H1 (cell line): ENCODE measurements at regions not wholly inside any gene's neighbourhood (a gene's known extent, or its start where the extent isn't known, plus 50 kb on each side); places are given as distances from the start of the nearest gene placed in this dataset.
A peak's percentile ranks its signal among the peaks of the same experiment; 100 is the strongest.

Experiments used
- CTCF ChIA-PET: fragments of 300-600 bp; sonication (Branson Sonifier 250); formaldehyde crosslinking; loops from one replicate; lab custom pipeline; 2021; ENCODE audit not compliant: partially characterized antibody; lab: Charles Lee
- POLR2A ChIA-PET: fragments of 300-600 bp; sonication (Branson Sonifier 250); formaldehyde crosslinking; loops from one replicate; lab custom pipeline; 2021; ENCODE audit warnings: inconsistent platforms; ENCODE audit not compliant: partially characterized antibody; lab: Charles Lee
- DNase-seq, 2 experiments: peaks; one replicate each; pipeline versions ENCODE4 v3.0.0 to v3.0.0-alpha.2; 2010 to 2022; ENCODE audit warnings: low spot score in 2 of 2, low read depth in 1 of 2, mixed read lengths in 1 of 2
- FAIRE-seq: peaks from 2 replicates; lab custom pipeline; 2011; peaks lifted over from hg19 to GRCh38; lab: Jason Lieb, UNC
- H2AFZ ChIP-seq: 2 replicates; pipeline ENCODE4 v1.8.1; 2012; ENCODE audit warnings: low read length, inconsistent platforms
- H2AK5ac ChIP-seq: 2 replicates; pipeline ENCODE4 v1.6.1; 2013; ENCODE audit warnings: low read depth, low read length
- H2BK120ac ChIP-seq: replicated peaks from 2 replicates; pipeline ENCODE3; 2013; ENCODE audit warnings: low read depth, low read length, inconsistent platforms
- H2BK12ac ChIP-seq: 2 replicates; pipeline ENCODE4 v1.6.1; 2013; ENCODE audit warnings: low read depth, low read length
- H2BK15ac ChIP-seq: 2 replicates; pipeline ENCODE4 v1.6.1; 2013; ENCODE audit warnings: low read length
- H2BK20ac ChIP-seq: 2 replicates; pipeline ENCODE4 v1.6.1; 2013; ENCODE audit warnings: low read length
- H2BK5ac ChIP-seq: 2 replicates; pipeline ENCODE4 v1.6.1; 2013; ENCODE audit warnings: low read depth, low read length
- H3K14ac ChIP-seq: 2 replicates; pipeline ENCODE4 v1.6.1; 2013; ENCODE audit warnings: inconsistent platforms; ENCODE audit not compliant: insufficient read length
- H3K18ac ChIP-seq: 2 replicates; pipeline ENCODE4 v1.6.1; 2013; ENCODE audit warnings: low read length; ENCODE audit errors: extremely low read depth
- H3K23ac ChIP-seq: 2 replicates; pipeline ENCODE4 v1.6.1; 2013; ENCODE audit warnings: inconsistent platforms; ENCODE audit not compliant: insufficient read length
- H3K23me2 ChIP-seq: 2 replicates; pipeline ENCODE4 v1.6.1; 2013; ENCODE audit warnings: low read depth, low read length
- H3K27ac ChIP-seq: 2 replicates; pipeline ENCODE4 v1.6.1; 2011; ENCODE audit warnings: low read depth, low read length, inconsistent platforms
- H3K27me3 ChIP-seq, 4 experiments: replicated peaks in 1 of 4; 1 replicate in 1 of 4; 2 replicates in 3 of 4; pipeline versions ENCODE4 v1.6.1 to v1.8.1; 2011 to 2013; ENCODE audit warnings: low read length in 3 of 4, mild to moderate bottlenecking in 3 of 4, inconsistent platforms in 2 of 4, mixed read lengths in 2 of 4, moderate library complexity in 1 of 4; ENCODE audit not compliant: control insufficient read depth in 3 of 4, insufficient read depth in 3 of 4; ENCODE audit errors: extremely low read depth in 1 of 4
- H3K36me3 ChIP-seq, 4 experiments: 2 replicates each; pipeline versions ENCODE4 v1.6.1 to v1.8.1; 2011 to 2013; ENCODE audit warnings: mild to moderate bottlenecking in 4 of 4, low read length in 3 of 4, moderate library complexity in 2 of 4, control low read depth in 1 of 4, inconsistent platforms in 1 of 4; ENCODE audit not compliant: insufficient read depth in 4 of 4, control insufficient read depth in 2 of 4
- H3K4ac ChIP-seq: replicated peaks from 2 replicates; pipeline ENCODE3; 2013; ENCODE audit warnings: low read length, low read depth, mixed read lengths, inconsistent platforms; ENCODE audit not compliant: insufficient read length
- H3K4me1 ChIP-seq, 4 experiments: replicated peaks in 1 of 4; 1 replicate in 1 of 4; 2 replicates in 3 of 4; pipeline versions ENCODE4 v1.6.1 to v1.8.1; 2011 to 2013; ENCODE audit warnings: low read length in 3 of 4, inconsistent platforms in 2 of 4, mixed read lengths in 1 of 4; ENCODE audit not compliant: insufficient read depth in 4 of 4, control insufficient read depth in 3 of 4
- H3K4me2 ChIP-seq, 2 experiments: 2 replicates each; pipeline versions ENCODE4 v1.6.1 to v1.8.1; 2011 to 2013; ENCODE audit warnings: low read depth in 2 of 2, low read length in 2 of 2, control low read depth in 1 of 2, inconsistent platforms in 1 of 2, mild to moderate bottlenecking in 1 of 2; ENCODE audit not compliant: insufficient read depth in 1 of 2
- H3K4me3 ChIP-seq, 4 experiments: fragments of 200-600, 300-600 bp in 1 of 4; sonication (generic), shearing (Covaris generic), sonication (Bioruptor Twin) in 1 of 4; 2 replicates each; pipeline versions ENCODE4 v1.5.1 to v1.8.1; 2011 to 2016; ENCODE audit warnings: low read length in 4 of 4, low read depth in 3 of 4, control low read depth in 2 of 4, inconsistent platforms in 2 of 4, mild to moderate bottlenecking in 2 of 4, mixed read lengths in 1 of 4, moderate library complexity in 1 of 4; ENCODE audit not compliant: insufficient read depth in 2 of 4; ENCODE audit errors: extremely low read depth in 1 of 4
- H3K56ac ChIP-seq: replicated peaks from 2 replicates; pipeline ENCODE3; 2013; ENCODE audit warnings: low read depth, mild to moderate bottlenecking, mixed read lengths, low read length, inconsistent platforms; ENCODE audit not compliant: insufficient read length
- H3K79me1 ChIP-seq: 2 replicates; pipeline ENCODE4 v1.6.1; 2013; ENCODE audit warnings: low read depth, low read length, control low read depth
- H3K79me2 ChIP-seq, 2 experiments: 2 replicates each; pipeline versions ENCODE4 v1.6.1 to v1.8.1; 2012 to 2013; ENCODE audit warnings: low read length in 2 of 2, mild to moderate bottlenecking in 2 of 2, inconsistent platforms in 1 of 2; ENCODE audit not compliant: insufficient read depth in 2 of 2, control insufficient read depth in 1 of 2
- H3K9ac ChIP-seq, 4 experiments: replicated peaks in 1 of 4; 1 replicate in 1 of 4; 2 replicates in 3 of 4; pipeline versions ENCODE4 v1.6.1 to v1.8.1; 2011 to 2013; ENCODE audit warnings: low read depth in 3 of 4, low read length in 3 of 4, control low read depth in 2 of 4, mild to moderate bottlenecking in 2 of 4, moderate library complexity in 2 of 4, inconsistent platforms in 1 of 4; ENCODE audit errors: extremely low read depth in 1 of 4
- H3K9me3 ChIP-seq, 2 experiments: 2 replicates each; pipeline versions ENCODE4 v1.6.1 to v1.8.1; 2012 to 2013; ENCODE audit warnings: mild to moderate bottlenecking in 2 of 2, moderate library complexity in 2 of 2, control low read depth in 1 of 2, inconsistent platforms in 1 of 2, low read depth in 1 of 2, low read length in 1 of 2, mixed read lengths in 1 of 2; ENCODE audit not compliant: insufficient read depth in 2 of 2
- H4K20me1 ChIP-seq, 2 experiments: replicated peaks in 1 of 2; 2 replicates each; pipeline versions ENCODE3 to v1.8.1; 2011 to 2013; ENCODE audit warnings: inconsistent platforms in 2 of 2, low read length in 2 of 2, mild to moderate bottlenecking in 1 of 2; ENCODE audit not compliant: insufficient read depth in 2 of 2, control insufficient read depth in 1 of 2
- H4K5ac ChIP-seq: 2 replicates; pipeline ENCODE4 v1.6.1; 2013; ENCODE audit warnings: low read length, low read depth, mixed read lengths, inconsistent platforms; ENCODE audit not compliant: insufficient read length
- H4K8ac ChIP-seq: 2 replicates; pipeline ENCODE4 v1.8.0; 2013; ENCODE audit warnings: mild to moderate bottlenecking, moderate library complexity, low read length, inconsistent platforms; ENCODE audit not compliant: insufficient read depth; ENCODE audit errors: extremely low read depth
- H4K91ac ChIP-seq: replicated peaks from 2 replicates; pipeline ENCODE3; 2013; ENCODE audit warnings: low read length, mixed read lengths, inconsistent platforms; ENCODE audit not compliant: insufficient read length
- CBX8 ChIP-seq: fragments of 300-800, 300-1000 bp; sonication (generic); IDR thresholded peaks from 2 replicates; pipeline ENCODE4 v1.7.1; 2016; ENCODE audit warnings: low read depth, low read length, borderline replicate concordance
- CHD1 ChIP-seq: IDR thresholded peaks from 2 replicates; pipeline ENCODE4 v1.6.1; 2012; ENCODE audit warnings: low read depth, low read length, improper control_type of control experiment
- CTBP2 ChIP-seq: IDR thresholded peaks from 2 replicates; pipeline ENCODE4 v1.7.0; 2011; ENCODE audit warnings: borderline replicate concordance, mild to moderate bottlenecking, moderate library complexity, mixed read lengths, low read length; ENCODE audit not compliant: insufficient read depth, insufficient read length
- EGR1 ChIP-seq: IDR thresholded peaks from 2 replicates; pipeline ENCODE4 v1.6.1; 2011; ENCODE audit warnings: low read depth, low read length, borderline replicate concordance
- EP300 ChIP-seq, 2 experiments: IDR thresholded peaks; 1 replicate in 1 of 2; 2 replicates in 1 of 2; pipeline ENCODE4 v1.6.1; 2011 to 2012; ENCODE audit warnings: low read depth in 2 of 2, low read length in 2 of 2, mild to moderate bottlenecking in 2 of 2, borderline replicate concordance in 1 of 2, inconsistent platforms in 1 of 2, moderate library complexity in 1 of 2
- EZH2 ChIP-seq: fragments of 200-600 bp; sonication (generic); IDR thresholded peaks from 2 replicates; pipeline ENCODE4 v1.7.1; 2012; ENCODE audit warnings: low read depth, mild to moderate bottlenecking, moderate library complexity, low read length, inconsistent platforms; ENCODE audit not compliant: severe bottlenecking
- KDM1A ChIP-seq: fragments of 200-600, 300-600 bp; sonication (generic); IDR thresholded peaks from 2 replicates; pipeline ENCODE4 v1.7.1; 2016; ENCODE audit warnings: mild to moderate bottlenecking, low read length, borderline replicate concordance
- KDM4A ChIP-seq: IDR thresholded peaks from one replicate; pipeline ENCODE4 v1.7.1; 2012; ENCODE audit warnings: low read depth, mild to moderate bottlenecking, moderate library complexity, low read length, inconsistent platforms; ENCODE audit not compliant: severe bottlenecking
- MAFK ChIP-seq: IDR thresholded peaks from 2 replicates; pipeline ENCODE4 v1.6.1; 2012; ENCODE audit warnings: low read depth, mild to moderate bottlenecking, improper control_type of control experiment, low read length
- POLR2A ChIP-seq, 2 experiments: IDR thresholded peaks; 1 replicate in 1 of 2; 2 replicates in 1 of 2; pipeline ENCODE4 v1.6.1; 2011; ENCODE audit warnings: low read depth in 2 of 2, low read length in 2 of 2, mild to moderate bottlenecking in 2 of 2; ENCODE audit errors: control extremely low read depth in 1 of 2
- POLR2AphosphoS5 ChIP-seq: IDR thresholded peaks from 2 replicates; pipeline ENCODE4 v1.6.1; 2011; ENCODE audit warnings: low read depth, low read length
- POU5F1 ChIP-seq: IDR thresholded peaks from 2 replicates; pipeline ENCODE4 v1.6.1; 2011; ENCODE audit warnings: low read depth, mild to moderate bottlenecking, low read length, moderate library complexity
- SAP30 ChIP-seq: fragments of 300-600 bp; sonication (generic); IDR thresholded peaks from 2 replicates; pipeline ENCODE4 v1.7.1; 2012; ENCODE audit warnings: low read length, moderate library complexity, mild to moderate bottlenecking, inconsistent platforms; ENCODE audit not compliant: insufficient read depth, insufficient replicate concordance
- SIRT6 ChIP-seq: IDR thresholded peaks from one replicate; pipeline ENCODE4 v1.7.1; 2012; ENCODE audit warnings: low read length, inconsistent platforms
- SP1 ChIP-seq: IDR thresholded peaks from 2 replicates; pipeline ENCODE4 v1.6.1; 2011; ENCODE audit warnings: low read depth, low read length
- TBP ChIP-seq: IDR thresholded peaks from 2 replicates; pipeline ENCODE4 v1.6.1; 2011; ENCODE audit warnings: low read depth, low read length, improper control_type of control experiment
- TCF12 ChIP-seq: IDR thresholded peaks from 2 replicates; pipeline ENCODE4 v1.6.1; 2011; ENCODE audit warnings: low read depth, mild to moderate bottlenecking, low read length
- ZNF274 ChIP-seq: IDR thresholded peaks from 2 replicates; pipeline ENCODE4 v1.7.0; 2012; ENCODE audit warnings: low read length, borderline replicate concordance; ENCODE audit errors: extremely low read depth

- Histone ChIP-seq H2BK120ac (no peak overlapping the region), H2BK12ac (no peak overlapping the region), H3K79me1 (no peaks in the 10 kb centered on the region), H3K14ac (peak overlapping the region; percentile 66), H2AFZ (no peak overlapping the region), H4K5ac (no peak overlapping the region), H3K9ac (no peak overlapping the region), H3K4me1 (no peaks in the 10 kb centered on the region), H2BK5ac (no peak overlapping the region), H3K9me3 (no peaks in the 10 kb centered on the region), H3K18ac (no peak overlapping the region), H3K27ac (no peak overlapping the region), H3K4me2 (no peak overlapping the region), H2BK15ac (no peak overlapping the region), H3K23ac (no peak overlapping the region), H3K4me3 (no peak overlapping the region), H2BK20ac (no peak overlapping the region), H4K8ac (no peak overlapping the region), H3K4ac (no peak overlapping the region), H3K36me3 (no peaks in the 10 kb centered on the region), H3K23me2 (no peaks in the 10 kb centered on the region), H3K56ac (no peak overlapping the region), H4K91ac (no peak overlapping the region), H2AK5ac (no peak overlapping the region), H3K79me2 (no peaks in the 10 kb centered on the region), H4K20me1 (no peaks in the 10 kb centered on the region), H3K27me3 (no peaks in the 10 kb centered on the region)
- CTCF ChIA-PET = no interaction called here
- POLR2A ChIA-PET = no interaction called here
- TF ChIP-seq KDM4A = no peak
- no peak for TF ChIP-seq POLR2A (IDR thresholded peaks at IDR 0.05; ENCODE audit: control extremely low read depth in 1 of 2, low read depth in 2 of 2, low read length in 2 of 2)
- TF ChIP-seq SAP30 = no peak
- no peak for TF ChIP-seq SP1
- TF ChIP-seq EP300 (IDR thresholded peaks at IDR 0.05; ENCODE audit: borderline replicate concordance in 1 of 2, low read depth in 2 of 2, low read length in 2 of 2) = no peak
- TF ChIP-seq POU5F1 = no peak
- no peak for TF ChIP-seq TBP
- TF ChIP-seq SIRT6 = no peak
- TF ChIP-seq EGR1 = no peak
- no peak for TF ChIP-seq KDM1A
- TF ChIP-seq TCF12 = no peak
- TF ChIP-seq CTBP2 = no peak
- no peak for TF ChIP-seq CBX8
- TF ChIP-seq MAFK = no peak
- no peak for TF ChIP-seq POLR2AphosphoS5
- no peak for TF ChIP-seq ZNF274
- TF ChIP-seq CHD1 = no peak
- TF ChIP-seq EZH2 = no peak
- DNase-seq (no peak), FAIRE-seq (no peak)
Measured at GRCh38 chr2:181262782-181263181, 194.4 kb upstream of the ITGA4 start.
